SK-N-DZ (cell line): ENCODE measurements at regions not wholly inside any gene's neighbourhood (a gene's known extent, or its start where the extent isn't known, plus 50 kb on each side); places are given as distances from the start of the nearest gene placed in this dataset.
A peak's percentile ranks its signal among the peaks of the same experiment; 100 is the strongest.

Source experiments
- DNase-seq: peaks from one replicate; pipeline ENCODE4 v3.0.0-alpha.2; 2015; ENCODE audit warnings: low spot score

- DNase-seq = no peak
Observed at GRCh38 chr13:29903543-29903942, 53.1 kb upstream of the UBL3 start.

GRCh38 chr13:29902632-29903305, 52.4 kb upstream of the UBL3 start:
- DNase-seq = no peak

GRCh38 chr13:29901710-29902631, 51.6 kb upstream of the UBL3 start:
- DNase-seq = peak; percentile 34
